CD14-positive monocyte (primary cell): ENCODE measurements at regions not wholly inside any gene's neighbourhood (a gene's known extent, or its start where the extent isn't known, plus 50 kb on each side); places are given as distances from the start of the nearest gene placed in this dataset.

Experiments
- DNase-seq, 3 donors: peaks; one replicate each; pipeline ENCODE4 v3.0.0-alpha.2; 2011 to 2022
- H2AFZ ChIP-seq: 2 replicates; pipeline ENCODE4 v1.6.0; 2012; ENCODE audit warnings: mild to moderate bottlenecking, low read depth, low read length, inconsistent platforms; ENCODE audit not compliant: insufficient read depth, poor library complexity, severe bottlenecking
- H3K27ac ChIP-seq, 2 donors: 1 replicate in 1 of 2; 2 replicates in 1 of 2; pipeline ENCODE4 v1.5.1; 2012 to 2013; ENCODE audit warnings: low read length in 2 of 2, control low read depth in 1 of 2, inconsistent platforms in 1 of 2, low read depth in 1 of 2, mild to moderate bottlenecking in 1 of 2
- H3K27me3 ChIP-seq, 2 donors: one replicate each; pipeline versions ENCODE4 v1.6.0 to v1.6.1; 2011 to 2013; ENCODE audit warnings: low read length in 2 of 2; ENCODE audit not compliant: control insufficient read depth in 2 of 2, insufficient read depth in 2 of 2
- H3K36me3 ChIP-seq, 2 donors: replicated peaks in 1 of 2; 1 replicate in 1 of 2; 2 replicates in 1 of 2; pipeline versions ENCODE4 v1.5.1 to v1.6.1; 2012 to 2013; ENCODE audit warnings: low read length in 2 of 2, control low read depth in 1 of 2, inconsistent platforms in 1 of 2, mild to moderate bottlenecking in 1 of 2; ENCODE audit not compliant: insufficient read depth in 2 of 2, control insufficient read depth in 1 of 2
- H3K4me1 ChIP-seq, 2 donors: 1 replicate in 1 of 2; 2 replicates in 1 of 2; pipeline versions ENCODE4 v1.5.1 to v1.6.1; 2012 to 2013; ENCODE audit warnings: low read length in 2 of 2, control low read depth in 1 of 2, inconsistent platforms in 1 of 2, mild to moderate bottlenecking in 1 of 2, moderate library complexity in 1 of 2; ENCODE audit not compliant: insufficient read depth in 2 of 2, control insufficient read depth in 1 of 2
- H3K4me2 ChIP-seq: replicated peaks from 2 replicates; pipeline ENCODE3; 2012; ENCODE audit warnings: low read length, moderate library complexity, mild to moderate bottlenecking; ENCODE audit not compliant: poor library complexity, severe bottlenecking; ENCODE audit errors: extremely low read depth
- H3K4me3 ChIP-seq, 3 experiments: fragments of 200-600 bp in 1 of 3; sonication (generic) in 1 of 3; replicated peaks in 1 of 3; 1 replicate in 2 of 3; 2 replicates in 1 of 3; pipeline ENCODE4 v1.5.1; 2011 to 2013; ENCODE audit warnings: low read length in 3 of 3, mild to moderate bottlenecking in 3 of 3, control low read depth in 2 of 3, low read depth in 2 of 3, inconsistent platforms in 1 of 3, moderate library complexity in 1 of 3
- H3K79me2 ChIP-seq: 2 replicates; pipeline ENCODE4 v1.6.0; 2012; ENCODE audit warnings: mild to moderate bottlenecking, control low read depth, inconsistent platforms, low read length, moderate library complexity; ENCODE audit not compliant: insufficient read depth
- H3K9ac ChIP-seq: 2 replicates; pipeline ENCODE4 v1.6.0; 2017; ENCODE audit warnings: low read length, mild to moderate bottlenecking; ENCODE audit not compliant: insufficient read depth, poor library complexity, severe bottlenecking
- H3K9me3 ChIP-seq, 2 donors: replicated peaks in 1 of 2; 1 replicate in 1 of 2; 2 replicates in 1 of 2; pipeline versions ENCODE4 v1.5.1 to v1.6.1; 2012 to 2013; ENCODE audit warnings: low read length in 2 of 2, control low read depth in 1 of 2; ENCODE audit not compliant: control insufficient read depth in 1 of 2, insufficient read depth in 1 of 2
- H4K20me1 ChIP-seq: 2 replicates; pipeline ENCODE4 v1.6.0; 2012; ENCODE audit warnings: mild to moderate bottlenecking, low read length, control low read depth, moderate library complexity; ENCODE audit not compliant: insufficient read depth
- H3K27ac Mint-ChIP-seq, 7 donors: one replicate each; pipeline ENCODE4 v1.8.0; 2020; ENCODE audit warnings: mild to moderate bottlenecking in 7 of 7, mixed read lengths in 7 of 7, moderate library complexity in 6 of 7, inconsistent platforms in 2 of 7
- H3K27me3 Mint-ChIP-seq, 3 donors: one replicate each; pipeline ENCODE4 v1.8.0; 2021 to 2022; ENCODE audit warnings: low read depth in 3 of 3, mild to moderate bottlenecking in 3 of 3, mixed read lengths in 3 of 3, moderate library complexity in 3 of 3, inconsistent platforms in 1 of 3
- H3K36me3 Mint-ChIP-seq, 2 donors: one replicate each; pipeline ENCODE4 v1.8.0; 2020; ENCODE audit warnings: mixed read lengths in 2 of 2, inconsistent platforms in 1 of 2, mild to moderate bottlenecking in 1 of 2
- H3K4me1 Mint-ChIP-seq: one replicate; pipeline ENCODE4 v1.8.0; 2020; ENCODE audit warnings: mild to moderate bottlenecking, mixed read lengths
- H3K4me3 Mint-ChIP-seq, 2 donors: one replicate each; pipeline ENCODE4 v1.8.0; 2020; ENCODE audit warnings: mild to moderate bottlenecking in 2 of 2, mixed read lengths in 2 of 2, moderate library complexity in 1 of 2
- H3K9me3 Mint-ChIP-seq, 7 donors: one replicate each; pipeline ENCODE4 v1.8.0; 2020 to 2022; ENCODE audit warnings: mixed read lengths in 7 of 7, mild to moderate bottlenecking in 6 of 7, moderate library complexity in 6 of 7, inconsistent platforms in 2 of 7
- CTCF ChIP-seq: fragments of 200-600 bp; IDR thresholded peaks from one replicate; pipeline ENCODE4 v1.8.0; 2022; ENCODE audit warnings: antibody characterized with exemption, mild to moderate bottlenecking
- WGBS: methylation state at CpG from one replicate; pipeline ENCODE4 v1.1.5; 2013; ENCODE audit warnings: missing lambda C conversion rate; ENCODE audit not compliant: insufficient coverage; 5-methylcytosine and 5-hydroxymethylcytosine counted together
- intact Hi-C, 2 donors: fragments of 100-400 bp; cut with micrococcal nuclease; formaldehyde crosslinking; loops; one replicate each; pipeline versions ENCODE4 v1.15.0 to v1.15.1; 2023

GRCh38 chr7:91407942-91408341 lies 143.7 kb downstream of the FZD1 start:
- peaks cover 0 to under 1% (median 0%) of the 10 kb centered on the region in 7 donors for H3K9me3 Mint-ChIP-seq
- no peak for TF ChIP-seq CTCF
- Histone ChIP-seq H3K36me3 (no peaks in the 10 kb centered on the region), H2AFZ (no peak overlapping the region), H3K4me3 (no peak overlapping the region), H3K4me1 (no peaks in the 10 kb centered on the region), H3K79me2 (no peaks in the 10 kb centered on the region), H3K9me3 (no peaks in the 10 kb centered on the region), H3K27me3 (no peaks in the 10 kb centered on the region), H3K9ac (no peak overlapping the region), H4K20me1 (no peaks in the 10 kb centered on the region), H3K4me2 (no peak overlapping the region), H3K27ac (no peak overlapping the region)
- H3K36me3 Mint-ChIP-seq, result no peaks in the 10 kb centered on the region
- no peak overlapping the region for H3K27ac Mint-ChIP-seq
- peaks cover 14% of the 10 kb centered on the region for H3K4me1 Mint-ChIP-seq
- intact Hi-C loops, result no loop called here
- peaks cover 0 to 1% (median 0%) of the 10 kb centered on the region in 3 donors for H3K27me3 Mint-ChIP-seq
- H3K4me3 Mint-ChIP-seq, result no peak overlapping the region
- DNase-seq, result no peak
- no CpG with 5 or more reads among the region's 1 CpG for WGBS

- H3K27ac Mint-ChIP-seq, result no peak overlapping the region
- no peak overlapping the region for H3K4me3 Mint-ChIP-seq
- Histone ChIP-seq H3K4me3 (no peak overlapping the region), H3K27ac (no peak overlapping the region), H3K79me2 (no peaks in the 10 kb centered on the region), H3K36me3 (no peaks in the 10 kb centered on the region), H3K27me3 (no peaks in the 10 kb centered on the region), H3K9me3 (no peaks in the 10 kb centered on the region), H4K20me1 (no peaks in the 10 kb centered on the region), H3K4me1 (no peaks in the 10 kb centered on the region), H3K4me2 (no peak overlapping the region), H2AFZ (no peak overlapping the region), H3K9ac (no peak overlapping the region)
- intact Hi-C loops, result no loop called here
- no peak for DNase-seq
- TF ChIP-seq CTCF, result no peak
- H3K4me1 Mint-ChIP-seq, result peaks cover 16% of the 10 kb centered on the region
- no peaks in the 10 kb centered on the region for H3K9me3 Mint-ChIP-seq
- peaks cover 0 to 1% (median 0%) of the 10 kb centered on the region in 3 donors for H3K27me3 Mint-ChIP-seq
- H3K36me3 Mint-ChIP-seq, result no peaks in the 10 kb centered on the region
- 88% methylated on average over 2 of the region's 5 CpGs for WGBS
Measured at GRCh38 chr7:91408388-91409154, 144.3 kb downstream of the FZD1 start.
